ENCODE measurements at regions not wholly inside any gene's neighbourhood (a gene's known extent, or its start where the extent isn't known, plus 50 kb on each side); places are given as distances from the start of the nearest gene placed in this dataset.

DNA sequence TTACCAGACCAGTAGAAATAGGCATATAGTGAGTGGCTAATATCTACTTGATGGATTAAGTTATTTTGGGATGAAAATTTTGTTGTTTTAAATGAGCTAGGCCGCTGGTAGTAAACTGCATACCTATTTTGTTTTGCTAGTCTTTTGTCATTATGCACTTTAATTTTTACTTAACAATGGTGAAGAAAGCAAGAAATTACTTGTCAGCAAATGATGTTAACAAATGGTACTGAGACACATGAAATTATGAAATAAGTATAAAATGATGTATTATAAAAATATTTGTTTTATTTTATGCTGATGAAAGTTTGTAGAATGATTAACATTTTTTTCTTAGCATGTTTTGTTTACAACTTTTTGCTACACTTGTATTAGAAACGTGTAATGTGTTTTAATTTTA is 807.7 kb downstream of the TBC1D32 start:
- no peak for TF ChIP-seq POLR2A (IDR thresholded peaks at IDR 0.05)
- TF ChIP-seq, protein P1, sequence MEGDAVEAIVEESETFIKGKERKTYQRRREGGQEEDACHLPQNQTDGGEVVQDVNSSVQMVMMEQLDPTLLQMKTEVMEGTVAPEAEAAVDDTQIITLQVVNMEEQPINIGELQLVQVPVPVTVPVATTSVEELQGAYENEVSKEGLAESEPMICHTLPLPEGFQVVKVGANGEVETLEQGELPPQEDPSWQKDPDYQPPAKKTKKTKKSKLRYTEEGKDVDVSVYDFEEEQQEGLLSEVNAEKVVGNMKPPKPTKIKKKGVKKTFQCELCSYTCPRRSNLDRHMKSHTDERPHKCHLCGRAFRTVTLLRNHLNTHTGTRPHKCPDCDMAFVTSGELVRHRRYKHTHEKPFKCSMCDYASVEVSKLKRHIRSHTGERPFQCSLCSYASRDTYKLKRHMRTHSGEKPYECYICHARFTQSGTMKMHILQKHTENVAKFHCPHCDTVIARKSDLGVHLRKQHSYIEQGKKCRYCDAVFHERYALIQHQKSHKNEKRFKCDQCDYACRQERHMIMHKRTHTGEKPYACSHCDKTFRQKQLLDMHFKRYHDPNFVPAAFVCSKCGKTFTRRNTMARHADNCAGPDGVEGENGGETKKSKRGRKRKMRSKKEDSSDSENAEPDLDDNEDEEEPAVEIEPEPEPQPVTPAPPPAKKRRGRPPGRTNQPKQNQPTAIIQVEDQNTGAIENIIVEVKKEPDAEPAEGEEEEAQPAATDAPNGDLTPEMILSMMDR (IDR thresholded peaks at IDR 0.05), result no peak

Data from heart left ventricle (tissue), 13 donors.